Peyer's patch (tissue), 4 donors: ENCODE measurements at regions not wholly inside any gene's neighbourhood (a gene's known extent, or its start where the extent isn't known, plus 50 kb on each side); places are given as distances from the start of the nearest gene placed in this dataset.

Experiments used
- POLR2A ChIP-seq, 2 donors: fragments of 450-650 bp; IDR thresholded peaks; one replicate each; pipeline ENCODE4 v1.5.1; 2017; ENCODE audit warnings: antibody characterized with exemption in 2 of 2, mild to moderate bottlenecking in 2 of 2, moderate library complexity in 2 of 2
- TF ChIP-seq, protein P1 (sequence below), 6 experiments: fragments of 450-650 bp in 4 of 6; fragments of 200-600 bp in 2 of 6; sonication (generic) in 1 of 6; IDR thresholded peaks; one replicate each; pipeline ENCODE4 v1.5.1; 2017 to 2019; ENCODE audit warnings: antibody characterized with exemption in 6 of 6, mild to moderate bottlenecking in 3 of 6, moderate library complexity in 1 of 6

DNA sequence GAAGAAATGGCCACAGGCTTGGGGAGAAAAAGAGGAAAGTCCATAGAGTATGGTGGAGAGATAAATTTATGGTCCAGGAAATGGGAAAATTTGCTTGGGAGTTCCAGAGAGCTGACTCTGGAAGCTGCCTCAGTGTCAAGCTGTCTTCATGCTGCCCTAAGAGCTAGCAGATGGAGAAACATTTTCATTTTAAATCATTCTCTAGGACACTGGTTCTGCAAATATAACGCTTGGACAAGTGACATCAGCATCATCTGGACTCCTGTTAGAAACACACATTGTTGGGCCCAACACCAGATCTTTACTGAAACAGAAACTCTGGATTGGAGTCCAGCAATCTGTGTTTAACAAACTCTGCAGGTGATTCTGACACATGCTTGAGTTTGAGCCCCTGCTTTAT lies 592.0 kb upstream of the KLF12 start:
- TF ChIP-seq, protein P1, sequence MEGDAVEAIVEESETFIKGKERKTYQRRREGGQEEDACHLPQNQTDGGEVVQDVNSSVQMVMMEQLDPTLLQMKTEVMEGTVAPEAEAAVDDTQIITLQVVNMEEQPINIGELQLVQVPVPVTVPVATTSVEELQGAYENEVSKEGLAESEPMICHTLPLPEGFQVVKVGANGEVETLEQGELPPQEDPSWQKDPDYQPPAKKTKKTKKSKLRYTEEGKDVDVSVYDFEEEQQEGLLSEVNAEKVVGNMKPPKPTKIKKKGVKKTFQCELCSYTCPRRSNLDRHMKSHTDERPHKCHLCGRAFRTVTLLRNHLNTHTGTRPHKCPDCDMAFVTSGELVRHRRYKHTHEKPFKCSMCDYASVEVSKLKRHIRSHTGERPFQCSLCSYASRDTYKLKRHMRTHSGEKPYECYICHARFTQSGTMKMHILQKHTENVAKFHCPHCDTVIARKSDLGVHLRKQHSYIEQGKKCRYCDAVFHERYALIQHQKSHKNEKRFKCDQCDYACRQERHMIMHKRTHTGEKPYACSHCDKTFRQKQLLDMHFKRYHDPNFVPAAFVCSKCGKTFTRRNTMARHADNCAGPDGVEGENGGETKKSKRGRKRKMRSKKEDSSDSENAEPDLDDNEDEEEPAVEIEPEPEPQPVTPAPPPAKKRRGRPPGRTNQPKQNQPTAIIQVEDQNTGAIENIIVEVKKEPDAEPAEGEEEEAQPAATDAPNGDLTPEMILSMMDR (IDR thresholded peaks at IDR 0.05): no peak
- TF ChIP-seq POLR2A (IDR thresholded peaks at IDR 0.05): no peak
